PC-3 (cell line): ENCODE measurements at regions not wholly inside any gene's neighbourhood (a gene's known extent, or its start where the extent isn't known, plus 50 kb on each side); places are given as distances from the start of the nearest gene placed in this dataset.

Experiments used
- CTCF ChIP-seq: fragments of 300-600 bp; sonication (generic); conservative IDR thresholded peaks from 2 replicates; pipeline ENCODE4 v1.5.1; 2017; ENCODE audit warnings: antibody characterized with exemption, low read depth, mild to moderate bottlenecking, low read length
- EZH2 ChIP-seq: fragments of 300-600 bp; sonication (generic); IDR thresholded peaks from one replicate; pipeline ENCODE4 v1.6.1; 2017; ENCODE audit warnings: antibody characterized with exemption, mild to moderate bottlenecking, low read length; ENCODE audit not compliant: unreplicated experiment

- TF ChIP-seq EZH2: no peak
- no peak for TF ChIP-seq CTCF
Observed at GRCh38 chr16:7997966-7998365, 592.3 kb downstream of the TMEM114 start.
